Ishikawa (cell line): ENCODE measurements at regions not wholly inside any gene's neighbourhood (a gene's known extent, or its start where the extent isn't known, plus 50 kb on each side); places are given as distances from the start of the nearest gene placed in this dataset.

ENCODE experiments used
- CEBPB ChIP-seq: IDR thresholded peaks from 2 replicates; pipeline ENCODE4 v1.6.1; 2012
- CREB1 ChIP-seq: IDR thresholded peaks from 2 replicates; pipeline ENCODE4 v1.6.1; 2012; ENCODE audit warnings: low read depth
- EGR1 ChIP-seq: IDR thresholded peaks from 2 replicates; pipeline ENCODE4 v1.6.1; 2012
- EP300 ChIP-seq: IDR thresholded peaks from 2 replicates; pipeline ENCODE4 v1.6.1; 2012; ENCODE audit warnings: borderline replicate concordance
- FOXM1 ChIP-seq: IDR thresholded peaks from 2 replicates; pipeline ENCODE4 v1.6.1; 2012; ENCODE audit warnings: low read depth, borderline replicate concordance
- MAX ChIP-seq: IDR thresholded peaks from 2 replicates; pipeline ENCODE4 v1.6.1; 2012
- NFIC ChIP-seq: IDR thresholded peaks from 2 replicates; pipeline ENCODE4 v1.6.1; 2012
- RAD21 ChIP-seq: IDR thresholded peaks from 2 replicates; pipeline ENCODE4 v1.6.1; 2012; ENCODE audit warnings: low read depth
- REST ChIP-seq: IDR thresholded peaks from 2 replicates; pipeline ENCODE4 v1.6.1; 2012; ENCODE audit warnings: low read depth, mild to moderate bottlenecking
- TAF1 ChIP-seq: IDR thresholded peaks from 2 replicates; pipeline ENCODE4 v1.6.1; 2012; ENCODE audit warnings: low read depth, mild to moderate bottlenecking
- TCF12 ChIP-seq: IDR thresholded peaks from 2 replicates; pipeline ENCODE4 v1.6.1; 2012; ENCODE audit warnings: low read depth
- TEAD4 ChIP-seq: IDR thresholded peaks from 2 replicates; pipeline ENCODE4 v1.6.1; 2012
- USF1 ChIP-seq: IDR thresholded peaks from 2 replicates; pipeline ENCODE4 v1.6.1; 2012
- YY1 ChIP-seq: IDR thresholded peaks from 2 replicates; pipeline ENCODE4 v1.6.1; 2012; ENCODE audit warnings: low read depth
- ZBTB7A ChIP-seq: IDR thresholded peaks from 2 replicates; pipeline ENCODE4 v1.6.1; 2012; ENCODE audit warnings: low read depth

GRCh38 chr9:87406543-87407166 lies 91.0 kb upstream of the DAPK1 start:
- TF ChIP-seq MAX (no peak), YY1 (no peak), TCF12 (no peak), FOXM1 (no peak), TEAD4 (no peak), TAF1 (no peak), EGR1 (no peak), NFIC (no peak), CREB1 (no peak), ZBTB7A (no peak), CEBPB (no peak), REST (no peak), USF1 (no peak), EP300 (no peak), RAD21 (no peak)

- TF ChIP-seq TAF1 (no peak), EP300 (no peak), EGR1 (no peak), RAD21 (no peak), USF1 (no peak), TEAD4 (no peak), FOXM1 (no peak), MAX (no peak), CREB1 (no peak)
Measured at GRCh38 chr9:87420884-87421283, 76.8 kb upstream of the DAPK1 start.

GRCh38 chr9:87421734-87422133 lies 75.9 kb upstream of the DAPK1 start:
- TF ChIP-seq TCF12 (no peak), EP300 (no peak), TEAD4 (no peak), CEBPB (no peak), YY1 (no peak), CREB1 (no peak), FOXM1 (no peak), REST (no peak), USF1 (no peak), RAD21 (no peak), EGR1 (no peak), MAX (no peak), TAF1 (no peak), ZBTB7A (no peak), NFIC (no peak)

GRCh38 chr9:87422999-87423398 lies 74.7 kb upstream of the DAPK1 start:
- no peak for TF ChIP-seq TCF12
- TF ChIP-seq MAX, result no peak
- no peak for TF ChIP-seq RAD21
- no peak for TF ChIP-seq TAF1
- TF ChIP-seq FOXM1, result no peak
- no peak for TF ChIP-seq YY1
- no peak for TF ChIP-seq CREB1
- no peak for TF ChIP-seq EP300
- TF ChIP-seq ZBTB7A, result no peak
- TF ChIP-seq CEBPB, result no peak
- no peak for TF ChIP-seq REST
- no peak for TF ChIP-seq TEAD4
- TF ChIP-seq EGR1, result no peak
- no peak for TF ChIP-seq USF1
- TF ChIP-seq NFIC, result no peak
